HG02840 (cell line): ENCODE measurements at regions not wholly inside any gene's neighbourhood (a gene's known extent, or its start where the extent isn't known, plus 50 kb on each side); places are given as distances from the start of the nearest gene placed in this dataset.
"Not testable (repeated sequence)": the region's sequence is repeated elsewhere in the genome, so short reads cannot be mapped to it uniquely, and the experiment has no call there.

ENCODE experiments used
- ATAC-seq: cut with Tn5 transposase; IDR thresholded peaks from one replicate; pipeline ENCODE4 v1.9.1; 2021; ENCODE audit warnings: mild to moderate bottlenecking, moderate library complexity, moderate number of reproducible peaks; ENCODE audit not compliant: unreplicated experiment, low FRiP score

- no peak for ATAC-seq
Measured at GRCh38 chr4:104549736-104550135, 55.0 kb upstream of the CXXC4 start.

GRCh38 chr4:104559502-104559901, 64.8 kb upstream of the CXXC4 start:
- ATAC-seq = no peak

- ATAC-seq = no peak
Measured at GRCh38 chr4:104571341-104571740, 76.6 kb upstream of the CXXC4 start.

- ATAC-seq = no peak
Measured at GRCh38 chr4:104574371-104574770, 79.7 kb upstream of the CXXC4 start.

DNA sequence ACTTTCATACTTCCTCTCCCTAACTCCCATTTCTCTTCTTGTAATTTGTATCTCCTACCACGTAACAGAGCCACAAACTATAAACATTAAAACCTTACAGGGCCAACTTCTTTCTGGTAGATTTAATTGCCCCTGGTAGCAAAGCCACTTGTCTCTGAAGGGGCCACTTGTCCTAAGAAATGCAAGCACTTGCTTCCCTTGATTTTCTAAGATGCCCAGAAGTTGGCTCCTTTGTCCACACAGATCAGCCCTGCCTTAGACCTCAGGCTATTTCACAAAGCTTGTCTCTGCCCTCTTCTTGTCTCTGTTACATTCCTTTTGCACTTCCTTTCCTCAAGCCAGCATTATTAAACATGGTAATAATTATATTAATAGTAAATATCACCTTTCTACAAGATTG, 80.6 kb upstream of the CXXC4 start:
- ATAC-seq = no peak

- no peak for ATAC-seq
Measured at GRCh38 chr4:104577405-104577804, 82.7 kb upstream of the CXXC4 start.

GRCh38 chr4:104581476-104581875, 86.8 kb upstream of the CXXC4 start:
- ATAC-seq = not testable (repeated sequence)

GRCh38 chr4:104582056-104582455, 87.4 kb upstream of the CXXC4 start:
- ATAC-seq = not testable (repeated sequence)

DNA sequence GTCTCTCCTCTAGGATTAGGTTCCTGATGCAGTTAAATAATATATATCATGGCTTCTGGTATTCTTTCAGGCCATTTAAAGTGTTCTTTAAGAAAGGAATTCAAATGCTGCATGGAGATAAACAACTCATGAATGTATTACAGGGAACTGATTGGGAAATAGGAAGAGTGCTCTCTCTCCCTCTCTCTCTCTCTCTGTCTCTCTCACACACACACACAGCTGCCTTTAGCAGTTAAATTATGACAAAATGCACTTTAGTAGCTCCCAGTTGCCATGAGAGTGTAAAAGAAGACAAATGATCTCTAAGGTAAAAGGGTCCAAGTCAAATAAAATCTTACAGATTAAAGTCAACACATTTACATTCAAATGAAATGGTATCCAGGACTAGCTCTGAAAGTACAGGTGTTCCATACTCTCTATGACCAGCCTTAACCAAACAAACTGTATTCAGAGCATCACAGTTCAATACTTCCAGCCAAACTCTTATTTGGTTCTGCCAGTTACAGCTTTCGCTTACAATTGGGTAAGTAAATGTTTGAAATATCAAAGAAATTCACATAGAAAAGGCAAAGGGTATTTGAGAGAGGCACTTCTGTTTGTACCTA, 94.7 kb upstream of the CXXC4 start:
- no peak for ATAC-seq

DNA sequence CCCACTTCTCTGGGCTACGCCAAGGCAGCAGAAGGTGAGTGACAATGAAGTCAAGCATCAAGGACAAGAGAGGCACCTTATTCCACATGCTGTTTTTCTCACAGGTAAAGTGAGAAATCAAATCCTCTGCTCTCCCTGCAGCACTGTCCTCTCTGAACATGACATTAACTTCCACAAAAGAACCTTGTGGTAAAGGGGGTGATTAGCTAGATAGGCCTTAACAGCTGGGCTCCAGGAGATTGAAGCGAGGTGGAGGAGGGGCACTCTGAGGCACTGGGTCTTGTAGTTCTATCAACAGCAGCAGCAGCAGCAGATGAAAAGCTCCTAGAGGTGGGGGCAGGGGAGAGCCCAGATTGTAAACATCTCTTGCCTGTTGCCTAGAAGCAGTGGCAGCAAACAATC, 96.8 kb upstream of the CXXC4 start:
- ATAC-seq = no peak

GRCh38 chr4:104592183-104592582, 97.5 kb upstream of the CXXC4 start:
- no peak for ATAC-seq

DNA sequence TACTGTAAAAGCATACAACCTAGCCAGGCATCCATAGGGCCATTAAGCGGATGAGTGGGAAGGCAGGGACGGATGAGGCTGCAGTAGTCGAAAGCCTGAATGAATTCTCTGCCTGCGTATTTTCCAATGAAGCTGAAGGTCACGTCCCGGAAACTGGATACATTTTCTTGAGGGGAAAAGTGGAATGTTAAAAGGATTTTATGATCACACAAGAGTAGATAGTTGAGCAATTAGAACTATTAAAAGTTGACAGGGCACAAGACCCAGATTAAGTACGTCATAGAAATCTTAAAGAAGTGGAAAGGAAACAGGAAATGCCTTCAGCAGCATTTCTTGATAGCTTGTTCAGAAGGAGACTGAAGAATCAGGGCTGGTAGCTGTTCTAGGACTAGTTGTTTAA, 98.3 kb upstream of the CXXC4 start:
- no peak for ATAC-seq

GRCh38 chr4:104596189-104596588, 101.5 kb upstream of the CXXC4 start:
- no peak for ATAC-seq

DNA sequence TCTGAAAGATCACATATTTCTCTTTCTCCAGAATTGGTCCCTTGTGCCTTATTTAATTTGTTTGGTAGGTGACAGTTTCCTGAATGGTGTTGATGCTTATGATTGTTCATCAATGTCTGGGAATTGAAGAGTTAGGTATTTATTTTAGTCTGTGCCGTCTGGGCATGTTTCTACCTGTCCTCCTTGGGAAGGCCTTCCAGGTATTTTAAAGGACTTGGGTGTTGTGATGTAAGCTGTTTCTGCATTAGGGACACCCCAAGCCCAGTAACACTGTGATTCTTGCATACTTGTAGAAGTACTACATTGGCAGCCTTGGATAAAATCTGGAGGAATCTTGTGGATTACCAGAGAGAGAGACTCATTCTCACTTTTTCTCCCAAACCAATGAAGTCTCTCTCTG, 120.8 kb upstream of the CXXC4 start:
- no peak for ATAC-seq

DNA sequence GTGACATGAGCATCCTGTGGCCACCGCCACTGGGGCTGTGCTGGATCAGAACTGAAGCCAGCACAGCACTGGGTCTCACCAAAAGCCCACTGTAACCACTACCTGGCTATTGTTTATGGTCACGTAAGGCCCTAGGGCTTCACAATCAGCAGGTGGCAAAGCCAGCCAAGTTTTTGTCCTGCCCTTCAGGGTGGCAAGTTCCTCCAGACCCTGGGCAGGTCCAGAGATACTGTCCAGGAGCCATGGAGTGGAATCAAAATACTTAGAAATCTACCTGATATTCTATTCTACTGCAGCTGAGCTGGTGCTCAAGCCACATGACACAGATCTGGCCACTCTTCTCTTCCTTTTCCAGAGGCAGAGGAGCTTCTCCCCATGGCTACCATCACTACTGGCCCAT, 121.2 kb upstream of the CXXC4 start:
- ATAC-seq = no peak

DNA sequence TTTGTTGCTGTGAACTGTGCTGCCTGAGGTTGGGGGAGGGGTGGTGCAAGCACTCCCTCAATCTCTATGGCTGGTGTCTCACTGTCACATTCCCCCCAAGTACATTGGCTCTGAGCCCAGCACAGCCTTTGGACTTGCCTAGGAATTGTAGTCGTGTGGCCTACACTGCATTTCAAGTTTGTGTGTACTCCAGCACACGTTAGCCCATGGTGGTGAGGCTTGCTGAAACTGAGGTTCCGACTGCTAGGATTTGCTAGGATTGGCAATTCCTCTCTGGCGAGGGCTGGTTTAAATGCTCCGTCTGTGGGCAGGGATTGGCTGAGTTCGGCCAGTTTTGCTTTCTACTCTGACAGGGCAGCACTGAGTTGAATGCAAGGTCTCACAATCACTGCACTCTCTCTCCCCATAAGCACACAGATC, 121.7 kb upstream of the CXXC4 start:
- no peak for ATAC-seq

DNA sequence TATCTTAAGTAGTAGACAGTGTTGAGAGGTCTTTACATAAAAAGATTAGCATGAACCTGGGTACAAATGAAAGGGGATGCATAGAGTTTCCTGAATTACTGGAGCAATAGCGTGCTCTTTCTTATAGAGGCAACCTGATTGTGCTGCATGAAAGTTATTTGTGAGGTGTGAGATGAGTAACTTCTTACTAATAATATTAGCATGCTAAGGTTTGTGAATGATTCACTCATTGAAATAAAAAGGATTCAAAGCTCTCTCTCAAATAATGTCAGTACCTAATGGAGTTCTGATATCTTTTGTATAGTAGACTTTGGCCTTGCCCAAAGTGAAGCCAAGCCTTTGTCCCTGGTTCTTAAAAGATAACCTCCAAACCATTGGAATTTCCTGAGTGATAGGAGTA, 131.0 kb upstream of the CXXC4 start:
- no peak for ATAC-seq

- no peak for ATAC-seq
Measured at GRCh38 chr4:104629601-104630000, 134.9 kb upstream of the CXXC4 start.

- no peak for ATAC-seq
Measured at GRCh38 chr4:104630272-104630671, 135.6 kb upstream of the CXXC4 start.

DNA sequence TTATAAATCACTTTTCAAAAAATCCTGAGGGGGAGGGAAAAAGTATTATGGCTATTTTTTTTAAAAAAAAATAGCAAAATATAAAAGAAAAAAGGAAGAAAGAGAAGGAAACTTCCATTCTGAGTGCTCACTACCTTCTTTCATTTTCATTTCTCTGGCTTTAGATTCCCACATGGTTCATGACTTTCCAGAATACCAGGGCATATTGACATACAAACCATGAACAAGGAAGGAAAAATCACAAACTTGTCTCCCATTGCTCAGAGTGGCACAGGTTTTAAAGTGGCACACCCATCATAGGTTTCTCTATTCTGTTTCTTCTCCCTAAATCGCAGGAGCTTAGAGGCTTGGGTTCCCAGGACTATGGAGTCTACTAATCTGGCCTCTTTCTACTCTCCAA, 136.3 kb upstream of the CXXC4 start:
- no peak for ATAC-seq

DNA sequence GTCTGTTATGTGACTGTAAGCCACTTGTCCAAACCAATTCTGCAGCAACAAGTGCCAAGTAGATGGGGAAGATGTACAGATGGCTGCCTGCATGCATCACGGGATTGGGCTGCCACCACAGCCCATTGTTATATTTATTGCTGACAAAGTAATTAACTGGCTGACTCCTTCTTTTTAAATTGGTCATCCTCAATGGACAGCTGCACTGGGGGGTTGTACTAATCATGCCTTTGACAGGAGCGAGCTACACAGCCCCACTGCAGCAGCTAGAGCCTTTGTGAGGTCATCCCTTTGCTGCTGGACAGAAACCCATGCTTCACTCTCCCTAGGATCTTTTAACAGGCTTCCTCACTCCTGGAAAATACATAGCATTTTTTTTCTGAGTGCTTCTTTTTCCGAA, 146.7 kb upstream of the CXXC4 start:
- ATAC-seq = no peak

DNA sequence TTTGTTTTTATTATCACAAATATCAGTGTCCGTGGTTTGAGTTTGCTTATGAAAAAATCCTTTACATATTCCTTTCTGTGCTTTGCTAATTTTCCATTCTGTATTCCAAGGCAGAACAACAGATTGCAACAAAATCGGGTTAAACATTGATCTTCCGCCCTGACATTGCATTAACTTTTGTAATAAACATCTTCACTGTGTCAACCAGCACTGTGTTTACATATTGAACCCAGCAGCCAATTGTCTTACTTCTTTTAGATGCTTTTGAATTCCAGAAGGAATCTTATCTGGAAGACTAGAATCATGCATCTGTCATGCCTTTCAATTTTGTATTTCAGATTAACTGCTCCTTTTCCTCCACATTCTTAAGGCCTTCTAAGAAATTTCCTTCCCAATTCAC, 147.8 kb upstream of the CXXC4 start:
- no peak for ATAC-seq

DNA sequence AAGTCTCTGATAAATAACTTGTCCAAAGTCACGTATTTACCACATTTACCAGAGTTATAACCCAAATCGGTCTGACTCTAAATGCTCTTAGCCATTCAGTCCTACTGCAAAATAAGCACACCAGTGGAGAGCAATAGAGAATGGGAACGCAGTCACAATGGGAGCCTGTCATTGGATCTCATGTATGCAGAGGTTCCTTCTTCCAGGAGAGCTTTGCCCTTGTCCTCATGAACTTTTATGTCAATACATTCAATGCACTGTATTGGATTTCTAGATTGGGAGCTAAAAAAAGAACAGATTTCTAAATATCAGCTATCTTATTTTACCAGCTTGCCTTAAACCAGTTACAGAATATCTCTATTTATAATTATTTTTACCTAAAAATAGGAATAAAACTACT, 149.1 kb upstream of the CXXC4 start:
- ATAC-seq = no peak
